NCI-H226 (cell line): ENCODE measurements at regions not wholly inside any gene's neighbourhood (a gene's known extent, or its start where the extent isn't known, plus 50 kb on each side); places are given as distances from the start of the nearest gene placed in this dataset.

ENCODE experiments used
- DNase-seq: peaks from one replicate; pipeline ENCODE4 v3.0.0-alpha.2; 2015

DNA sequence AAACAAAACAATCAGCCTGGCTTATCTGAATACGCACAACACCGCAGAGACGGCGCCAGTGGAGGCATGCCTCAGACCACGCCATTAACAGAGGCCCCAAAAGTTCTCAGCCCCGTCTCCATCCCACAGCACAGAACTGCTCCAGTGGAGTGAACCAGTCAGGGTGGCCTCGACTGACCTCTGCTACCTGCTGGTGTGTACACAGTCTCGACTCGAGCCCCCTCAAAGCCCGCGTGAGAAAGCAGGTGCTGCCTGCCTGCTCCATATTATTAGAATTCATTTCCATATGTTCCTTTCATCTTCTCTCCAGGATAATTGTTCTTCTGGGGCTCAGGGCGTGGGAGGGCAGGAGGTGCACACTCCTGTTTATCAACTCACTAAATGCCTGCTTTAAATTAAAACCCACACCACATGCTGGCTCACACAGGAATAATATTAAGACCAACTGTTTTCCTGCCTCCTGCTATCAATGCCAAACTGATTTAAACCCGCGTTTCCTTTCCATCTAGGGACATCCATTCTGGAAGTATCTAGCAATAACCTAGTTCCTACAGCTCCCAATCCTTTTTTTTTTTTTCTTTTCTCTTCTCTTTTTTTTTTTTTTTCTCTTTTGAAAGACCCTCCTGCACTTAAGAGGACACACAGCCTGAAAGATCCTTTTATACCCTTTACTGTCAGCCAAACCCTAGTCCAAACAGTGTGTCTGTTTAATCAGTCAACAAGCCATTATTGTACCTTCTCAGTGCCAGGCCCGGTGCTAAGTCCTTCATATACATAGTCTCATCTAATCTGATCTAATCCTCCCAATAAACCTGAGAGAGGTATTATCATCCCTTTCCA lies 101.2 kb downstream of the TLE3 start:
- DNase-seq = no peak

DNA sequence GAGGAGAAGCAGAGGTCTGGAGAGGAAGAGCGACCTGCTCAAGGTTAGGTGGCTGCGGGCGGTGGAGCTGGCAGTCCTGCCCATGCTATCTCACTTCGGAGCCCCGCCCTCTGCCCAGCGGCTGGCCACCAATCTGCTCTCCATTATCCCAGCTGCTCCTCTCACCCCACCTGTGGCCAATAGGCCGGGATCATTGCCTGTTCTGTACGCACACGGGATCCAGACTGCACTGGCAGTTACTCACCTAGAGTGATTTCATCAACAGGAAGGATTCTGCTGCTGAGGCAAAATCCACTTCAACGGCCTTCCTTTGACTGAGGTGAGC lies 100.6 kb downstream of the TLE3 start:
- no peak for DNase-seq
